Neural cell (in vitro differentiated cells): ENCODE measurements at regions not wholly inside any gene's neighbourhood (a gene's known extent, or its start where the extent isn't known, plus 50 kb on each side); places are given as distances from the start of the nearest gene placed in this dataset.

ENCODE experiments used
- EP300 ChIP-seq: fragments of 450-650 bp; conservative IDR thresholded peaks from 2 replicates; pipeline ENCODE4 v1.6.1; 2014; ENCODE audit warnings: antibody characterized with exemption, mild to moderate bottlenecking, moderate library complexity; ENCODE audit not compliant: poor library complexity, severe bottlenecking
- EZH2 ChIP-seq: fragments of 200-600, 300-800 bp; shearing (Covaris generic), sonication (generic); IDR thresholded peaks from 2 replicates; pipeline ENCODE4 v1.6.1; 2014; ENCODE audit warnings: antibody characterized with exemption, low read length, borderline replicate concordance, mild to moderate bottlenecking; ENCODE audit not compliant: insufficient read depth, poor library complexity, severe bottlenecking
- POLR2AphosphoS5 ChIP-seq: IDR thresholded peaks from 2 replicates; pipeline ENCODE4 v1.6.1; 2012
- RAD21 ChIP-seq: fragments of 450-650 bp; conservative IDR thresholded peaks from 2 replicates; pipeline ENCODE4 v1.6.1; 2014; ENCODE audit warnings: antibody characterized with exemption, mild to moderate bottlenecking, moderate library complexity
- SMC3 ChIP-seq: fragments of 450-650 bp; conservative IDR thresholded peaks from 2 replicates; pipeline ENCODE4 v1.6.1; 2014; ENCODE audit warnings: antibody characterized with exemption, mild to moderate bottlenecking, moderate library complexity; ENCODE audit not compliant: poor library complexity
- TF ChIP-seq, protein P1 (sequence below): fragments of 450-650 bp; IDR thresholded peaks from 2 replicates; pipeline ENCODE4 v1.5.1; 2014; ENCODE audit warnings: antibody characterized with exemption, mild to moderate bottlenecking, moderate library complexity; ENCODE audit not compliant: poor library complexity, severe bottlenecking

- TF ChIP-seq, protein P1, sequence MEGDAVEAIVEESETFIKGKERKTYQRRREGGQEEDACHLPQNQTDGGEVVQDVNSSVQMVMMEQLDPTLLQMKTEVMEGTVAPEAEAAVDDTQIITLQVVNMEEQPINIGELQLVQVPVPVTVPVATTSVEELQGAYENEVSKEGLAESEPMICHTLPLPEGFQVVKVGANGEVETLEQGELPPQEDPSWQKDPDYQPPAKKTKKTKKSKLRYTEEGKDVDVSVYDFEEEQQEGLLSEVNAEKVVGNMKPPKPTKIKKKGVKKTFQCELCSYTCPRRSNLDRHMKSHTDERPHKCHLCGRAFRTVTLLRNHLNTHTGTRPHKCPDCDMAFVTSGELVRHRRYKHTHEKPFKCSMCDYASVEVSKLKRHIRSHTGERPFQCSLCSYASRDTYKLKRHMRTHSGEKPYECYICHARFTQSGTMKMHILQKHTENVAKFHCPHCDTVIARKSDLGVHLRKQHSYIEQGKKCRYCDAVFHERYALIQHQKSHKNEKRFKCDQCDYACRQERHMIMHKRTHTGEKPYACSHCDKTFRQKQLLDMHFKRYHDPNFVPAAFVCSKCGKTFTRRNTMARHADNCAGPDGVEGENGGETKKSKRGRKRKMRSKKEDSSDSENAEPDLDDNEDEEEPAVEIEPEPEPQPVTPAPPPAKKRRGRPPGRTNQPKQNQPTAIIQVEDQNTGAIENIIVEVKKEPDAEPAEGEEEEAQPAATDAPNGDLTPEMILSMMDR, result no peak
- no peak for TF ChIP-seq EZH2
- no peak for TF ChIP-seq EP300
- TF ChIP-seq POLR2AphosphoS5, result no peak
- TF ChIP-seq SMC3, result no peak
- no peak for TF ChIP-seq RAD21
These were observed 214.5 kb upstream of the UBASH3B start for GRCh38 chr11:122440811-122441665.
